ENCODE measurements at regions not wholly inside any gene's neighbourhood (a gene's known extent, or its start where the extent isn't known, plus 50 kb on each side); places are given as distances from the start of the nearest gene placed in this dataset.

DNA sequence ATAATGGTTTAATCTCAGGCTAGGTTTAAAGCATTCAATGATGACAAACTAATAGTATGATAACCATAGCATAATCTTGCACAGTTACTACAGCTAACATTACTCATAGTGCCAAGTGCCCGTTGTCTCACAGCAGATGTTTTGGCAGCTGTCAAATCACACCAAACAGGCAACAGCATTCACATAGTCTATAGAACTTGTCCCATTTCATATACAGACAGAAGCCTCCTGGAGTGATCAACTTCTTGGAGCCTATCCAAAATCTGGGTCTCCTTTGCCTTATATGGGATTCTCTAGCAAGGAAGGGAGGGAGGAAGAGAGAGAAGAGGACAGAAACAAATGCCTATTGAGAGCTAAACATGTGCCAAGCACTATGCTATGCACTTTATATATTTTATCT lies 250.6 kb upstream of the ZP4 start:
- peak; percentile 1 for DNase-seq

DNA sequence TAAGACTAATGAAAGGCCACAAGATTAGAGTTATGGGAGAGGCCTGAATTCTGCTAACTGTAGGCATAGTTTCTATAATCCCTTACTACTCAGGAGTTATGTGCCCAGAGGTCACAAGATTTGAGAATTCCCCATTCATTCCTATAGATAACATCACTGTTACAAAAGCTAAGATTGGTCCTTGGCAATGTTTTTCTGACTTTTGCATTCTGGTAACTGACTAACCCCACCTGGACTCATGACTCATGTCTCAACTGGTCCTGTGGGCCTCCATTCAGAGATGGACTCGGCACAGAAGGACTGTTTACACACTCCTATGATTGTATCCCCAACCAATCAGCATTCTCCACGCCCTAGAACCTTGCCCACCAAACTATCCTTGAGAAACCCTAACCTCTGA lies 249.0 kb upstream of the ZP4 start:
- DNase-seq: no peak

DNA sequence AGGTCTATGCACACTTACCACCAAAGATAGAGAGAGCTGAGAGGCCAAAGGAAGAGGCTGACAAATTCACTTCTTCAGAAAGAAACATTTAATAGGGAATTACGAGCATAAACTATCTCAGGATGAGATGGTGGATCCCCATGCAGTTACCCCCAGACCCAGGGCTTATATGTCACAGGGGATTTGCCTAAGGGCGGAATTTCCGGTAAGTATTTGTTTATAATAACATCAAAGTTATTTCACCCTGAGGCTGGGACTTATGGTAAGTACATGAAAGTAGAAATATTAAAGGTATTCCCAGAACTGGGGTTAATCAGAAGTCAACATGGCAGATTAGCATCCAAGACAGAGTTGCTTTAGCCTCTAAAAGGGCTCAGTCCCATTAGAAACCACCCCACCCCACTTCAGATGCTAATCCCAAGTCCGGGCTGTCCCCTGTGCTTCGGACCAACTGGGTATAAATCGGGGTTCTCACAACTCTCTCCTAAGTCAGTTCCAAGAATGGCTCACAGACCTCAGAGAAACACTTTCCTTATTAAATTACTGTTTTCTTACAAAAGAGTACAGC lies 247.4 kb upstream of the ZP4 start:
- DNase-seq: no peak

DNA sequence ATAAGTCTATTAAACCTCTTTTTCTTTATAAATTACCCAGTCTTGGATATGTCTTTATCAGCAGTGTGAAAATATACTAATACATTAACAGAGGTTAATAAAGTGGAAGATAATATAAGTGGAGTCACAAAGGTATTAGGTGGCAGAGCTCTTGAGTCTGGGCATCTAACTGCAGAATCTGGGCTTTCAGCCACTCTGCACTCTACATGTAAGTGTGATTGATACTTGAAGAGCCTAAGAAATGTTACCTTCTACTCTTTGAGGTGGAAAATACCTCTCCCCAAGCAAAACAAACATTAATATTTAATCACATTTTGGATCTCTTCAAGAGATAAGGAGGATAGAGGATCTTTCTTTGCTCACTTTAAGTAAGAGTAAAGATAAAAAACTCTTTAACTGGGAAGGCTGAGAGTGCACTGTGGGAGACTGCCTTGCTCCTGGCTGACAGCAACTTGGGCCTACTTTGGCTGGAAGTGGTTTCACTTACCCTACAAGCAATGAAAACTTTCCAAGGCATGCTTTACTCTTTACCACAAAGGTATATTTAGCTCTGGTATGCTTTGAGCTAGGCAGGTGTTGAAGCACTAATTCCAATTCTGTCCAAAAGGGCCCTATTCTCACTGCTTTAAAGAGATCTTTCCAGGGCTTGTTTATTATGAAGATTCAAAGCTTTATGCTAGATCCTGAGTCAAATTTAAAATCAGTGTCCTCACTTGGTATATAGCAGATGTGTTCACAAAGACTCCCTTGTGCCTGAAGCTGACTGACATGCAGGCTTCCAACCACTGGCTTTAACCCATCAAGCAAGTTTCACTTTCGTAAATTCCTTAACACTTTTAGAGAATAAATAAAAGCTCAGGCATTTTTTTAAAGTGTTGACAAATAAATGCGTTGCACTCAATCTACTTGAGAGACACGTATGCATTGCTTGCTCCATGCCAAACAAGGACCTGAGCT lies 245.3 kb upstream of the ZP4 start:
- no peak for DNase-seq

DNA sequence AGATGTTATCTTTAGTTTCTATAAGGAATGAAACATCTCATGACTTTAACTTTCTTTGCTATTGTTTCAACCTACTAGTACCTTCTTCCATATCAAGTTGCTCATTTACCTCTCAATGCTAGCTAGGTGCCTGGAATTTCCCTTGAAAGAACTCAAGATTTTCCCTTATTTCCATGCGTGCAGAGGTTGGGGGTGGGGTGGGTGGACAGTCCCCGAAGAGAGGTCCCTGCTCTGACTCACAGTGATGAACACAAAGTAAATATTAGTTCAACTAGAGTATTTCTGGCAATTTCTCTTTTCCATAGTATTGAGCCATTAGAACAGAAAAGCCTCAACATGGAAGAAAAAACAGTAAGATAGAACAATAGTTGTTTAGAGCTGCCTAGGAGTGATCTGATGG lies 239.0 kb upstream of the ZP4 start:
- DNase-seq: no peak

DNA sequence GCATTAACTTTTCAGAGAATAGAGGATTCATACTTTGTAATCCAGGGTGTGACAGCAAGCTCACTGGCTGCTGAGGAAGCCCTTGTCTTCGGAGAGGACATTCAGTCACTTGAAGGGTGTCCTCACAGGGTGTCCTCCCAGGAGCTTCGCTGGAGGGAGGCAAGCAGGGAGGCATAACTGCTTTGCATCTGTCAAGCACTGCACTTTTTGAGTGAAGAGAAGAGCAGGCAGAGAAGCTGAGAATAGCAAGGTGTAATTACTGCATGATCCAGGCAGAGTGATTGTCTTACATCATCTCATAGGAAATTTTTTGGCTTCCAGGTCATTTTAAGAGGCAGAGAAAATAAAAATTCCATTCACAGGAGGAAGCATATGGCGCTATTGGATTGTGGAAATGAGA lies 232.5 kb upstream of the ZP4 start:
- no peak for DNase-seq

DNA sequence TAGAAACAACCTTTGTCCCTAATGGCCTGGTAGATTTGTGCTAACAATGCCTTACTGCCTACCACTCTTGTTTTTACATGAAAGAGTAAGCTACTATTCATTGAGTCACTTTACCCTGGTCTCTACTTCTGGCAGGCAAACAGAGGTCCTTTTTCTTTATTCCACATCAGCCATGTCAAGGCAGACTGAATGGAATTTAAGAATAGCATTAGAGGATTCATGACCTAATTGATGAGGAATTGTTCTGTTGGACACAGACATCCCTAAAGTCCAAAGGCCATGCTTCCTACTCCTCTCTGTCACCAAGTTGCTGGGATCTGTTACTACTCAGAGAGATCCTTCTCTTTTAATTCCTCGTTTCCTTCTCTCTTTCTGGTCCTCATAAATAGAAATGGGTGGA lies 229.1 kb upstream of the ZP4 start:
- DNase-seq: no peak

DNA sequence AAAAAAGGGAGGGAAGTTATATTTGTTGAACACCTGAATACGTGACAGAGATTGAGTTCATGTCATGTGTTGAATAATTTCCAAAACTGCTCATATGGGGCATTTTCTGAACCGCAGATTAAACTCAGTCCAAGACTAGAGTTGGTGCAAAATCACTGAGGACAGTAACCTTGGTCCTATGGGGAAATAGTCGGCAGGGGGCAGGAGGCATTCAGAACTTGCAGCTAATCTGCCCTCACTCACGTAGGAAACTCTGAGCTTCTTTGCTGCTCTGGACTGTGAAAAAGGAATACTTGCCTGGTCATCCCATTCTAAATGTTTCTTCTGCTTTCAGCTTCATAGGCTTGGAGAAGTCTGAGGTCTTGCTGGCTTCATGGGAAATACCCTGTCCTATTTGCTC lies 228.3 kb upstream of the ZP4 start:
- DNase-seq: no peak

DNA sequence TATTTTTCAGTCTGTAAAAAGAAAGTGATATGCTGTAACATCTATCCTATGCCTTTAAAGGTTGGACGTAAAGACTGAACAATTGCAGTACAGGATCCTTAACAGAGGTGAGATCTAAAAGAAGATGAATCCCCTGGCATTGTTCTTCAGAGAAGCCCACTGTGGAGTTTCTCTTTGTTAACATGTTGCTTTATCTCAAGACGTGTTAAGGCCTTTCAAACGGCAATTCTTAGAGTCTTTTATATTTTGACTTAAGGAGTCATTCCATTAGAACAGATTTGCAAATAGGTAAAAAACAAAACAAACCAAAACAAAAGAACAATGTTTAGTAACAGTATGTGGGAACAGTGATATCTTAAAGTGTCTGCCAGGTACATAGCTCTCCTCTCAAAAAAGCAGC lies 225.1 kb upstream of the ZP4 start:
- no peak for DNase-seq

DNA sequence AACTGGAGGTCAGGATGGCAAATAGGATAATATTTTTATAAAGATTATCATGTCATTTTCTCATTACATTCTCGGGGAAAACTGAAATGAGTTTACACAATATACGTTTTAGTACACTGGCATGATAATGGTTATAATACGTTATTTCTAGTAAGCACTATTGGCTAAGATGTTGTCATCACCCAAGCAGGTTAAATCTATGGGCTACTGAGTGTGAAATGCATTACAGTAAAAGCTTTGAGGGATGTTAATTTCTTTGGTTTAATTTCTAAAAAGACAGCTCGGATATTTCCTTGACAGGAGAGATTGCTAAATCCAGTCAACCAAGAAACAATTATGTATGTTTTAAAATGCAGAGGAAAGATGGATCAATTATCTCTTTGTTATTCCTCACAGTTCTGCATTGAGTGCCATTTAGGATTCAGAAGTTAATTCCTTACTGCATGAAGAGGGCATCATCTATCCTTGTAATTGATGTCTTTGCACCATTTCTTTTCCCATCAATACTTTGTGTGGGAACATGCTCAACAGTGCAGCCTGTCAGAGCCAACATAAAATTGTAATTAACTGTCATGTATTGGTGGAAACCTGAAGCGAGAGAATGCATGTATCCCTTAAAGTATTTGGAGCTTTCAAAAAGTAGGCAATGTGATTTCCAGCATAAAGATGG lies 222.4 kb upstream of the ZP4 start:
- no peak for DNase-seq

DNA sequence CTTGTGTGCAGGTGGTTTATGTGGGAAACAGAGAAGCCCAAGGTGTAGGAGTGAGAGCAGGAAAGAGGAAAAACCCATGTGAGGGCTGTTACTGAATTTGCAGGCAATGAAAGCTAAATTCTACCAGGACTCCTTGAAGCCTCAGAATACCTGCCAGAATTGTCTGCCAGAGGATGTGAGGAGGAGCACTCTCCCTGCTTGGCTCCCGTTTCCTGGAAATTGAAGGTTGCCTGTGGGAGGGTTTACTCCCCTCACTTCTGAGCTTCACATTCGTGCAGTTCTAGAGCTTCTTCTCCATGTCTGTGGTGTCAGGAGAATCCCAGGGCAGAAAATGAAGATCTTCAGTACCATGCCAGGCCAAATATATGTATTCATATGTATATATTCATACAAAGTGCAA lies 220.8 kb upstream of the ZP4 start:
- no peak for DNase-seq

DNA sequence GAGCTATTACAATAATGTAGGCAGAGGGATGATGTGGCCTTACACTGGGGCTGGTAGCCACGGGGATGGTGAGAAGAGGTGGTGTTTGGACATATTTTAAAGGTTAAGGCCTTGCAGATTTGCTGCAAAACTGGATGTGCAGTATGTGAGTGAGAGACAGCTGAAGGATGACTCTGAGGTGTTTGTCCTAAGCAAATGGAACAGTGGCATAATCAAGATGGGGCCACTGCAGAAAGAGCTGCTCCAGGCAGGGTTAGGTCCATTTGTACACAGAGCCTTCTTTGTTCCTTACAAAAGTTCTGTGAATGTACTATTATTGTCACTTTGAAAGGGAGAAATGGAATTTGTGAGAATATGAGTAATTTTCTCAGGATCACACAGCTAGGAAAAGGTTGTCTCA lies 220.4 kb upstream of the ZP4 start:
- no peak for DNase-seq

DNA sequence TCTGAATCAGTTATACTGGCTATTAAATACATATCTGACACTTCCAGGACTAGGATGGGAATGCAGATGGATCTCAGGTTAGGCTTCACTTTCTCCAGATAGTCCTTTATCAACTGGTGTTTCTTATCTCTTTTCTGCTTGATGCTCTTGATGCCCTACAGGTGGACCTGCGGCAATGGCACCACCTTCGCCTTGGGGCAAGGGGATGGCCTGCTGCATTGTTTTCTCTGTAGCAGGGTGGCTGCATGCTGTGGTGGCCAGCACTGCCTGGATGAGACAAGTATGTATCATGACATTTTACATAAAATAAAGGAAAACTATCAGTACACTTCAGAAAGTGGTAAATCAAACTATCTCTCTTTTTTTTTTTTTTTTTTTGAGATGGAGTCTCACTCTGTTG lies 217.7 kb upstream of the ZP4 start:
- no peak for DNase-seq

DNA sequence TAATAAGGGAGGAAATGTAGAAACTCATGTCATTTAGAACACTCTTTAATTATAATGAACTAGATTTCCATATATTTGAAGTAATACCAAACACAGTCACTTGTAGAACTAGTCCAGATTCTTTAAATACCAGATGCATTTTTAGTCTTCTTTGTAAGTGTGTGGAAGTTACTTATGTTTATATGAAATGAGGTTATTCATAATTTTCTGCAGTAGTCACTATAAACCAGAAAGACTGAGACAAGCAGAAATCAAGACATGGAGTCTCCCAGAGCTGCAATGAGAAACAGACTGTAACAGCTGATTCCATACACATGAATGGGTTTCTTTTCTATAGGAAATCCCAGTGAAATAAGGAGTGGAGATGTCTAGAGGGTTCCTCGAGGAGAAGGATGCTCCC lies 216.6 kb upstream of the ZP4 start:
- no peak for DNase-seq

DNA sequence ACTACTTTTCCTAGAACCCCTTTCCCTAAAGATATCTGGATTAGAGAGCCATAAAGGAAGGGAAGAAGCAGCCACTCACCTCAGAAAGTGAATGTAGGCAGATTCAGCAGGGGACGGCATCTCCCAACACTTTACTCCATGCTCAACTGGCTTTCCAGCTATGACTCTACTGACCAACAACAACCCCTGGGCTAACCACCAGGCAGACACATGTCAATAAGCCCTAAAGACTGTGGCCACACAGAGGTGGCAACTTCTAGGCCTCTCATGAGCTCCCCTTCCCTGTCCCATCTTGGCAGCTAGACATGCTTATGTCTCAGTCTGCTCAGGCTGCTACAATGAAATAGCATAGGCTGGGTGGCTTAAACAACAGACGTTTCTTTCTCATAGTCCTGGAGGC lies 214.0 kb upstream of the ZP4 start:
- DNase-seq: no peak

DNA sequence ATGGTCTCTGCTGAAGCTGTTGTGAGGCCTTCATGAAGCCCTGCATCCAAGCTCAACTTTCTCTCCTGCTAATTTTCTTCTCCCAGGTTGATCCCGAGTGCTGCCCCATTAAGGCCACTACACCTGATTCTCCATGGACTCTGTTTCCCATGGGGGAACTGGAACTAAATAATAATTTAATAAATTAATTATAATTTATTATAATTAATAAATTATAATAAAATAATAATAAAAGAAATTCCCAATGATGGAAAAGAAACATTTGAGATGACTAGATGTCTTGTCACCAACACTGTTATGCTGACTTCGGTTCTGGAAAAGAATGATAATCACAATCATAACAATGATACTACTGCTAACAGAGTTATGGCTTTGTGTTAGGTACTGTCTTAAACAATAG lies 211.2 kb upstream of the ZP4 start:
- DNase-seq: no peak

DNA sequence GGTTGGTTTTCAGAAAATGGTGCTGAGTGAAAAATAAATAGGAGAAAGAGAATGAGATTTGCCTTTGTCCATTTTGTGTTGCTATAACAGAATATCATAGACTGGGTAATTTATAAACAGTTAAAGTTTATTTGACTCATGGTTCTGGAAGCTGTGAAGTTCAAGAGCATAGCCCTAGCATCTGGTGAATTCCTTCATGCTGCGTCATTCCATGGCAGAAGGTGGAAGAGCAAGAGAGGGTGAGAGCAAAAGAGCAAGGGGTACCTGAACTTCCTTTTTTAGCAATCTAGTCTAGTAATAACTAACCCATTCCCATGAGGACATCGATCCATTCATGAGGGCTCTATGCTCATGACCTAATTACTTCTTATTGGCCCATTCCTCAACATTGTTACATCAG lies 209.1 kb upstream of the ZP4 start:
- no peak for DNase-seq

DNA sequence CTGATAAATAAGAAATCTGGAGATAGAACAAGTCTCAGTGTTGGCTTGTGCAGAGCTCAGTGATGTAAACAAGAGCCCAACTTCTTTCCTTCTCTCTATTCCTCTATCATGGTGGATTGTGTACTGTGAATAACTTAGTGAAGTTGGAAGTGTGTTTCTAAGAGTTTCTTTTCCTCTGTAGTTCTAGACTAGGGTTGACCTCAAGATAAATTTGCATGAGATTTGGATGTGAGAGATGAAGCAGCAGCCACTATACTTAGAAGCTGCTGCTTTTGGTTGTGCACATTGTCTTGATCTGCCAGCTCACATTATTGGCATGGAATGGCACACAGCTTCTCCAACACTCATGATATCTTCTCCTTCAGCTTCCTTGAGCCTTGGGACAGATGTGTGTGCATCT lies 198.9 kb upstream of the ZP4 start:
- no peak for DNase-seq

DNA sequence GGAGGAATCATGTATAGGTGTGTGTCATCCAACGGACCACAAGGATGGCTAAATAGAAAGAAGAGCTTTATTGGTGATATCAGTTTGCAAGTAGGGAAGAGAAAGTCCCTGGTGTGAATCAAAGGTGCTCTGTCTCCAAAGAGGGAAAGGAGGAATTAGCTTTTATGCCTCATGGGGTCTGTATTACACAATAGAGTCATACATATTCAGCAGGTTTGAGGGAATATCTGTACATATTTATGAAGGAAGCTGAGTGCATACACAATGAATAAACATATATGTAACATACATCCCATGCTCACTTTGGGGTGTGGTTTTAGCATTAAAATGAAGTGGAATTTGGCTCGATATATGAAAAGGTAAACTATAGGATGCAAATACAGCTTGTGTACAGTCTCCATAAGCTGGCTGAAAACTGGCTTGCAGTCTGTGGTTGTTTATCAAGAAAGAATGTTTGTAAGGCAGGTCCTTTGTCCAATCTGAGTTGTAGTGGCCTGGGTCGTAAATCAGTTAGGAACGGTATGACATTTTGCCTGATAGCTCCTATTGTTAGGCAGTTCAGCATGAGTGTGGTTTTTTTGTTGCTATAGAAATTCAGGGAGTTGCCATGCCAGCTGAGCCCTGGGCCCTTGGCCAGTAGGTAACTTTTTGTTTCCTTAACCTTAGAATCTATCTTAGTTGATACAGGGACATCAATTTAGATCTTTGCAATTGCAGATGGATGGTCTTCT lies 198.0 kb upstream of the ZP4 start:
- DNase-seq: no peak

DNA sequence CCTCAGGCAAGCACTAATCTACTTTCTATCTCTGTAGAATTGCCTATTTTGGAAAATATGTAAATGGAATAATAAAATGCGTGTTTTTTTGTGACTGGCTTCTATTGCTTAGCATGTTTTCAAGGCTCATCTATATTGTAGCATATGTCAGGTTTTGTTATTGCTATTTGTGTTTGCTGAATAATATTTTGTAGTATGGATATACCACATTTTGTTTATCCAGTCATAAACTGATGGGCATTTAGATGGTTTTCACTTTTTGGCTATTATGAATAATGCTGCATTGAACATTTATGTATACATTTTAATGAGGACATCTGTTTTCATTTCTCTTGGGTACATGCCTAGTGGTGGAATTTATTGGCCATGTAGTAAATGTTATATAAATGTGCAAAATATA lies 183.3 kb upstream of the ZP4 start:
- DNase-seq: no peak

DNA sequence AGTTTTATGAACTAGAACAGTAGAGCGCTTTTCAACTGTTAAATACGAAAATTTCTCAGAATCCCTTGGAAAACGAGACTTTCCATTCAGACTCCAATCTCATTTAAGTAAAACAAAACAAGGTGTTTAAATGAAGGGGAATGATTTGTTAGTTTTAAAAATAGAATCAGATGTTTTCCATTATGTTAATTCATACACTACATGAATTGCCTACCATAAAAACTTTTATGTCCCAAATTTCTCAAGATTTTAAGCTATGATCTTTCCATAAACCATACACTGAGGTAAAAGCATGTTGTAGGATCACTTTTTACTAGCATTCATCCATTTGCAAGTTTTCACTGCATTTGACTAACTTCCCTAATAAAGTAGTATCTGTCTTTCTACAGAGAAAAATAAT lies 180.3 kb upstream of the ZP4 start:
- DNase-seq: no peak

DNA sequence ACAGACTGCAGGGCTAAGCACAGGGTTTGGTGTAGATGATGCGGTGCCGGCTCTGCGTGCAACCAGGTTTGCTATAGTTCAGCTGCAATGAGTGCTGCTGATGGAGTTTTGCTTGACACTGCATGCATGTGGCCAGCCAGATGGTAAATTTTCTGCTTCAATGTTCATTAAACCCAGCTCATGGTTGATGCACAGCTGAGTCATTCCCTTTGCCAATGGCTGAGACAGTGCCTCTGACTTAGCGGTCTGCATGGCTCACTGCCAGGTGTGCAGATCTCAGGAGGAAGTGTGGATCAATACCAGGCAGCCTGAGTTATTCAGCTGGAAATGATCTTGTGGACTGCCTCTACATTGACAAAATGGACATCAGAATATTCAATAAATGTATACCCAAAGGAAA lies 172.7 kb upstream of the ZP4 start:
- peak; percentile 84 for DNase-seq

DNA sequence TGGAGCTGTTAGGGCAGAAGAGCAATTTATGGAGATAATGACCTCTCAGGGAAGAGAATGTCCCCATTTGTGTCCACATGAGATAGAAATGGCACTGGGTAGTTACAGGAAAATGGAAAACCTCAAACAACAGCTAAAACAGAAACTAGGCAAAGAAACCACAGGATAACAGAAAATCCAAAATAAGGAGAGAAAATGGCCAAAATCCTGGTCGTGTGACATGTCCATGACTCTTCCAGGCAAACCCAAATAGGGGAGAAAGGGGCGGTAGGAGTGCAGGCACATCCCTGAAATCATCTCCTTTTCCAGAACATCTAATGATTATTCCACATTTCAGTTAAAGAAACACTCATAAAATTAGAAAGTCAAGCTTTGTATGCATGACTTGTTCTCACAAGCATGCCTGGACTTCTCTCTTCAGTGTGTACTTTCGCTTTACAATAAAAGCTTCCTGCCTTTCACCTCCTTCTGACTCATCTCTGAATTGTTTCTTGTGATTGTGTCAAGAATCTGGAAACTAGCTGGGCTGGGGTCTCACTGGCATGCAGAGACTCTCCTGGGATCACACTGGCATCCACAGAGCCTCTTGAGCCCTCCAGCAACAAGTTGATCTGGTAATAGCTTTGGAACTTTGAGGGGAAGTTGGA lies 171.4 kb upstream of the ZP4 start:
- peak; percentile 69 for DNase-seq
